H9 (cell line): ENCODE measurements at regions not wholly inside any gene's neighbourhood (a gene's known extent, or its start where the extent isn't known, plus 50 kb on each side); places are given as distances from the start of the nearest gene placed in this dataset.

Experiments
- DNase-seq: peaks from one replicate; pipeline ENCODE4 v3.0.0-alpha.2; 2017
- H2AFZ ChIP-seq: one replicate; pipeline ENCODE4 v1.6.1; 2013; ENCODE audit warnings: mild to moderate bottlenecking, low read length, control low read depth, moderate library complexity
- H2AK5ac ChIP-seq: 2 replicates; pipeline ENCODE4 v1.6.1; 2013; ENCODE audit warnings: low read length, control low read depth, mixed read lengths; ENCODE audit not compliant: insufficient read length
- H2BK120ac ChIP-seq: one replicate; pipeline ENCODE4 v1.6.1; 2013; ENCODE audit warnings: low read depth, mild to moderate bottlenecking, low read length, control low read depth, inconsistent platforms; ENCODE audit not compliant: poor library complexity, severe bottlenecking
- H2BK12ac ChIP-seq: 2 replicates; pipeline ENCODE4 v1.6.1; 2013; ENCODE audit warnings: low read length, control low read depth, mixed read lengths, low read depth; ENCODE audit not compliant: insufficient read length
- H2BK15ac ChIP-seq: 2 replicates; pipeline ENCODE4 v1.6.1; 2013; ENCODE audit warnings: low read depth, low read length, control low read depth
- H2BK20ac ChIP-seq: one replicate; pipeline ENCODE4 v1.6.1; 2013; ENCODE audit warnings: low read depth, mild to moderate bottlenecking, low read length, control low read depth, inconsistent platforms; ENCODE audit not compliant: poor library complexity, severe bottlenecking
- H2BK5ac ChIP-seq: 2 replicates; pipeline ENCODE4 v1.6.1; 2013; ENCODE audit warnings: low read length, control low read depth, mixed read lengths; ENCODE audit not compliant: insufficient read length
- H3K14ac ChIP-seq: 2 replicates; pipeline ENCODE4 v1.6.1; 2013; ENCODE audit warnings: low read length, control low read depth; ENCODE audit not compliant: insufficient read depth
- H3K18ac ChIP-seq: 2 replicates; pipeline ENCODE4 v1.6.1; 2013; ENCODE audit warnings: low read depth, mild to moderate bottlenecking, mixed read lengths, low read length, control low read depth; ENCODE audit not compliant: insufficient read length
- H3K23ac ChIP-seq: 2 replicates; pipeline ENCODE4 v1.6.1; 2013; ENCODE audit warnings: low read length, control low read depth, mixed read lengths, low read depth; ENCODE audit not compliant: insufficient read length
- H3K23me2 ChIP-seq: 2 replicates; pipeline ENCODE4 v1.6.1; 2013; ENCODE audit warnings: low read depth, mild to moderate bottlenecking, mixed read lengths, low read length, control low read depth; ENCODE audit not compliant: insufficient read length, poor library complexity, severe bottlenecking
- H3K27ac ChIP-seq: 2 replicates; pipeline ENCODE4 v1.5.1; 2013; ENCODE audit warnings: low read length, control low read depth, mixed read lengths, low read depth; ENCODE audit not compliant: insufficient read length
- H3K27me3 ChIP-seq: 2 replicates; pipeline ENCODE4 v1.6.1; 2013; ENCODE audit warnings: low read length, control low read depth, inconsistent platforms; ENCODE audit not compliant: insufficient read depth
- H3K4ac ChIP-seq: 2 replicates; pipeline ENCODE4 v1.6.1; 2013; ENCODE audit warnings: low read depth, mild to moderate bottlenecking, control low read depth, inconsistent platforms, low read length, moderate library complexity
- H3K4me1 ChIP-seq: 2 replicates; pipeline ENCODE4 v1.6.1; 2013; ENCODE audit warnings: low read length, control low read depth, inconsistent platforms; ENCODE audit not compliant: insufficient read depth
- H3K4me2 ChIP-seq: 2 replicates; pipeline ENCODE4 v1.6.1; 2013; ENCODE audit warnings: low read length, control low read depth, mixed read lengths; ENCODE audit not compliant: insufficient read length, insufficient read depth
- H3K56ac ChIP-seq: 2 replicates; pipeline ENCODE4 v1.6.1; 2013; ENCODE audit warnings: low read depth, mild to moderate bottlenecking, mixed read lengths, low read length, control low read depth; ENCODE audit not compliant: insufficient read length
- H3K79me1 ChIP-seq: 2 replicates; pipeline ENCODE4 v1.6.1; 2013; ENCODE audit warnings: low read depth, mild to moderate bottlenecking, moderate library complexity, low read length, control low read depth, inconsistent platforms; ENCODE audit not compliant: insufficient read depth, poor library complexity, severe bottlenecking
- H3K79me2 ChIP-seq: 2 replicates; pipeline ENCODE4 v1.6.1; 2013; ENCODE audit warnings: low read length, control low read depth, inconsistent platforms; ENCODE audit not compliant: insufficient read depth
- H3K9ac ChIP-seq: 2 replicates; pipeline ENCODE4 v1.6.1; 2013; ENCODE audit warnings: low read length, control low read depth, mixed read lengths; ENCODE audit not compliant: insufficient read length; ENCODE audit errors: extremely low read depth
- H3K9me3 ChIP-seq: one replicate; pipeline ENCODE4 v1.6.1; 2013; ENCODE audit warnings: low read depth, low read length, inconsistent platforms; ENCODE audit not compliant: control insufficient read depth
- H3T11ph ChIP-seq: one replicate; pipeline ENCODE4 v1.6.1; 2013; ENCODE audit warnings: mild to moderate bottlenecking, low read length, control low read depth, inconsistent platforms
- H4K20me1 ChIP-seq: one replicate; pipeline ENCODE4 v1.6.1; 2013; ENCODE audit not compliant: control insufficient read depth, insufficient read length, insufficient read depth
- H4K5ac ChIP-seq: 2 replicates; pipeline ENCODE4 v1.6.1; 2013; ENCODE audit warnings: low read depth, mild to moderate bottlenecking, mixed read lengths, low read length, control low read depth; ENCODE audit not compliant: insufficient read length
- H4K8ac ChIP-seq: replicated peaks from 2 replicates; pipeline ENCODE4 v1.6.1; 2013; ENCODE audit warnings: low read length, control low read depth, mixed read lengths, low read depth; ENCODE audit not compliant: insufficient read length
- H4K91ac ChIP-seq: 2 replicates; pipeline ENCODE4 v1.6.1; 2013; ENCODE audit warnings: low read depth, mild to moderate bottlenecking, moderate library complexity, mixed read lengths, low read length, control low read depth; ENCODE audit not compliant: insufficient read length
- H3K27ac Mint-ChIP-seq, 3 experiments: 2 replicates in 2 of 3; 3 replicates in 1 of 3; pipeline ENCODE4 v1.8.0; 2020 to 2021; ENCODE audit warnings: mixed read lengths in 3 of 3, mild to moderate bottlenecking in 1 of 3, moderate library complexity in 1 of 3
- H3K27me3 Mint-ChIP-seq: 2 replicates; pipeline ENCODE4 v1.8.0; 2021; ENCODE audit warnings: low read depth, mild to moderate bottlenecking, moderate library complexity, mixed read lengths
- H3K36me3 Mint-ChIP-seq, 3 experiments: 2 replicates in 2 of 3; 3 replicates in 1 of 3; pipeline ENCODE4 v1.8.0; 2020 to 2021; ENCODE audit warnings: low read depth in 3 of 3, mixed read lengths in 3 of 3; ENCODE audit not compliant: insufficient read depth in 1 of 3
- H3K4me1 Mint-ChIP-seq, 2 experiments: 2 replicates each; pipeline ENCODE4 v1.8.0; 2020; ENCODE audit warnings: mixed read lengths in 2 of 2
- H3K4me3 Mint-ChIP-seq, 2 experiments: 2 replicates in 1 of 2; 3 replicates in 1 of 2; pipeline ENCODE4 v1.8.0; 2020 to 2021; ENCODE audit warnings: mild to moderate bottlenecking in 2 of 2, mixed read lengths in 2 of 2, moderate library complexity in 1 of 2
- H3K9me3 Mint-ChIP-seq, 2 experiments: 2 replicates in 1 of 2; 3 replicates in 1 of 2; pipeline ENCODE4 v1.8.0; 2020; ENCODE audit warnings: mild to moderate bottlenecking in 2 of 2, mixed read lengths in 2 of 2, moderate library complexity in 1 of 2
- WGBS: extraction: QIAGEN DNeasy Blood & Tissue Kit; methylation state at CpG from one replicate; pipeline ENCODE4 v1.1.7; 2013; ENCODE audit warnings: missing lambda C conversion rate, low lambda C conversion rate, mixed read lengths; ENCODE audit not compliant: insufficient read length; ENCODE audit errors: extremely low coverage; 5-methylcytosine and 5-hydroxymethylcytosine counted together
- TF ChIP-seq, protein P1 (sequence below): fragments of 200-600 bp; sonication (generic); conservative IDR thresholded peaks from 3 replicates; pipeline ENCODE4 v1.8.0; 2021; ENCODE audit warnings: antibody characterized with exemption, mild to moderate bottlenecking

DNA sequence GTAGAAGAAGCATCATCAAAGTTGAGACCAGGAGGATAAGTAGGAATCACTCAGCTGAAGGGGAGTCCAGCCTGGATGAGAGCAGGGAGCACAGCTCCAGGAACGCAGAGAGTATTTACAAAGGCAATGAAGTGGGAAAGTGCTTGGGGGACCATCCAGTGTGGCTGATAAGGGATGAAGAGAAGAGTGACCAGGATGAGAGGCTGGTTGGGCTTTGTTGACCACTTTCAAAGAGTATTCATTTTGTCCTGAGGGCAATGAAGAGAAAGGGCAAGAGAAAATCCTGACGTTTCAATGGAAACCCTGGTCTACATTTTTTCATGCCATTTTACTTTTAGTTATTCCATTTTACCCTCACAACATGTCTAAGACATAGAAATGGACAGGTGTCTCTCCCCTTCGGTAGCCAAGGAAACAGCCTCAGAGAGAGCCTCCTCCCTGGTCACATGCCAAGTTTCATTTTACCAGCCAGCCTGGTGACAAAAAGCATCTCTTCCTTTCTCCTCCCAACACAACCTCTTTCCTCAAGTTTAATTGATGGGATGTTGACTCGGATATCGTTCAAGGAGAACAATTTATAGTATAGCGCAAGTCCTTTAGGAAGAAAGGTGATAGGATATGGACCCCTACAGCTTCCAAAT is 492.7 kb upstream of the CLINT1 start:
- no peak overlapping the region for H3K27ac ChIP-seq
- peaks cover 12 to 16% of the 10 kb centered on the region in 2 experiments for H3K4me1 Mint-ChIP-seq
- TF ChIP-seq, protein P1, sequence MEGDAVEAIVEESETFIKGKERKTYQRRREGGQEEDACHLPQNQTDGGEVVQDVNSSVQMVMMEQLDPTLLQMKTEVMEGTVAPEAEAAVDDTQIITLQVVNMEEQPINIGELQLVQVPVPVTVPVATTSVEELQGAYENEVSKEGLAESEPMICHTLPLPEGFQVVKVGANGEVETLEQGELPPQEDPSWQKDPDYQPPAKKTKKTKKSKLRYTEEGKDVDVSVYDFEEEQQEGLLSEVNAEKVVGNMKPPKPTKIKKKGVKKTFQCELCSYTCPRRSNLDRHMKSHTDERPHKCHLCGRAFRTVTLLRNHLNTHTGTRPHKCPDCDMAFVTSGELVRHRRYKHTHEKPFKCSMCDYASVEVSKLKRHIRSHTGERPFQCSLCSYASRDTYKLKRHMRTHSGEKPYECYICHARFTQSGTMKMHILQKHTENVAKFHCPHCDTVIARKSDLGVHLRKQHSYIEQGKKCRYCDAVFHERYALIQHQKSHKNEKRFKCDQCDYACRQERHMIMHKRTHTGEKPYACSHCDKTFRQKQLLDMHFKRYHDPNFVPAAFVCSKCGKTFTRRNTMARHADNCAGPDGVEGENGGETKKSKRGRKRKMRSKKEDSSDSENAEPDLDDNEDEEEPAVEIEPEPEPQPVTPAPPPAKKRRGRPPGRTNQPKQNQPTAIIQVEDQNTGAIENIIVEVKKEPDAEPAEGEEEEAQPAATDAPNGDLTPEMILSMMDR: no peak
- H4K91ac ChIP-seq: no peak overlapping the region
- no peak overlapping the region for H3K4ac ChIP-seq
- no peak overlapping the region for H3K9ac ChIP-seq
- no peak overlapping the region for H2AFZ ChIP-seq
- H3K14ac ChIP-seq: no peak overlapping the region
- H2BK20ac ChIP-seq: no peak overlapping the region
- H3K4me3 Mint-ChIP-seq: no peak overlapping the region
- peaks cover 14 to 18% of the 10 kb centered on the region in 2 experiments for H3K9me3 Mint-ChIP-seq
- no peaks in the 10 kb centered on the region; the same call in 1 of the 2 replicates for H3K4me1 ChIP-seq
- no peak overlapping the region for H2BK12ac ChIP-seq
- no peaks in the 10 kb centered on the region for H3K79me2 ChIP-seq
- H3T11ph ChIP-seq: no peak overlapping the region
- no peaks in the 10 kb centered on the region for H3K23me2 ChIP-seq
- H3K56ac ChIP-seq: no peak overlapping the region
- H3K23ac ChIP-seq: no peak overlapping the region
- no peak overlapping the region for H4K5ac ChIP-seq
- no peaks in the 10 kb centered on the region for H4K20me1 ChIP-seq
- H3K4me2 ChIP-seq: no peak overlapping the region
- H3K27me3 ChIP-seq: no peaks in the 10 kb centered on the region
- no peak overlapping the region for H4K8ac ChIP-seq
- no CpG with 5 or more reads among the region's 6 CpGs for WGBS
- no peak overlapping the region for H2BK5ac ChIP-seq
- no peak overlapping the region for H3K18ac ChIP-seq
- H3K27ac Mint-ChIP-seq: no peak overlapping the region; a peak in 1 of 7 replicates
- H3K79me1 ChIP-seq: no peaks in the 10 kb centered on the region
- H3K9me3 ChIP-seq: no peaks in the 10 kb centered on the region
- no peak overlapping the region for H2BK15ac ChIP-seq
- DNase-seq: no peak
- no peak overlapping the region for H2AK5ac ChIP-seq
- H2BK120ac ChIP-seq: no peak overlapping the region
- no peaks in the 10 kb centered on the region; the same call in 1 of the 2 replicates for H3K27me3 Mint-ChIP-seq
- H3K36me3 Mint-ChIP-seq: peaks cover 8 to 14% (median 10%) of the 10 kb centered on the region in 3 experiments
